Liver (tissue), 8 donors: ENCODE measurements at regions not wholly inside any gene's neighbourhood (a gene's known extent, or its start where the extent isn't known, plus 50 kb on each side); places are given as distances from the start of the nearest gene placed in this dataset.

Experiments used
- DNase-seq: peaks from one replicate; pipeline ENCODE4 v3.0.0-alpha.2; 2017; ENCODE audit warnings: low spot score
- H3K27ac ChIP-seq, 2 donors: one replicate each; pipeline ENCODE4 v1.7.0; 2013; ENCODE audit warnings: inconsistent platforms in 2 of 2, low read length in 2 of 2, control low read depth in 1 of 2, low read depth in 1 of 2, mild to moderate bottlenecking in 1 of 2
- H3K27me3 ChIP-seq, 4 donors: one replicate each; pipeline versions ENCODE4 v1.6.1 to v1.7.0; 2013; ENCODE audit warnings: low read length in 3 of 4, inconsistent platforms in 1 of 4, mild to moderate bottlenecking in 1 of 4, moderate library complexity in 1 of 4; ENCODE audit not compliant: control insufficient read depth in 4 of 4, insufficient read depth in 4 of 4
- H3K36me3 ChIP-seq, 4 donors: one replicate each; pipeline versions ENCODE4 v1.6.1 to v1.7.0; 2013; ENCODE audit warnings: low read length in 3 of 4, mild to moderate bottlenecking in 3 of 4, low read depth in 1 of 4, moderate library complexity in 1 of 4; ENCODE audit not compliant: control insufficient read depth in 4 of 4, insufficient read depth in 3 of 4
- H3K4me1 ChIP-seq, 4 donors: one replicate each; pipeline versions ENCODE4 v1.6.1 to v1.7.0; 2013; ENCODE audit warnings: low read length in 3 of 4, mild to moderate bottlenecking in 3 of 4, moderate library complexity in 1 of 4; ENCODE audit not compliant: control insufficient read depth in 4 of 4, insufficient read depth in 4 of 4
- H3K4me3 ChIP-seq, 3 donors: one replicate each; pipeline versions ENCODE4 v1.6.1 to v1.7.0; 2013; ENCODE audit warnings: low read length in 3 of 3, control low read depth in 1 of 3, low read depth in 1 of 3, mild to moderate bottlenecking in 1 of 3
- H3K9ac ChIP-seq, 2 donors: one replicate each; pipeline ENCODE4 v1.7.0; 2013; ENCODE audit warnings: low read length in 2 of 2, mild to moderate bottlenecking in 2 of 2, moderate library complexity in 2 of 2, control low read depth in 1 of 2, low read depth in 1 of 2
- H3K9me3 ChIP-seq, 4 donors: one replicate each; pipeline versions ENCODE4 v1.6.1 to v1.7.0; 2013; ENCODE audit warnings: low read length in 3 of 4; ENCODE audit not compliant: control insufficient read depth in 4 of 4
- EGR1 ChIP-seq, 2 donors: IDR thresholded peaks; 2 replicates each; pipeline ENCODE4 v1.6.1; 2016 to 2018; ENCODE audit warnings: antibody characterized with exemption in 2 of 2, low read depth in 2 of 2
- FOXA1 ChIP-seq: IDR thresholded peaks from 2 replicates; pipeline ENCODE4 v1.6.1; 2016; ENCODE audit warnings: antibody characterized with exemption
- FOXA2 ChIP-seq: IDR thresholded peaks from 2 replicates; pipeline ENCODE4 v1.6.1; 2016; ENCODE audit warnings: antibody characterized with exemption
- HNF4A ChIP-seq, 2 donors: conservative IDR thresholded peaks; 2 replicates each; pipeline ENCODE4 v1.6.1; 2016; ENCODE audit warnings: antibody characterized with exemption in 2 of 2, mild to moderate bottlenecking in 2 of 2
- HNF4G ChIP-seq: IDR thresholded peaks from 2 replicates; pipeline ENCODE4 v1.6.1; 2016; ENCODE audit warnings: antibody characterized with exemption
- JUND ChIP-seq, 2 donors: IDR thresholded peaks; 2 replicates each; pipeline ENCODE4 v1.6.1; 2016; ENCODE audit warnings: antibody characterized with exemption in 2 of 2
- NR2F2 ChIP-seq: IDR thresholded peaks from 2 replicates; pipeline ENCODE4 v1.6.1; 2016; ENCODE audit warnings: antibody characterized with exemption
- RAD21 ChIP-seq, 2 donors: IDR thresholded peaks; 2 replicates each; pipeline ENCODE4 v1.6.1; 2016; ENCODE audit warnings: antibody characterized with exemption in 2 of 2, mild to moderate bottlenecking in 2 of 2
- REST ChIP-seq: IDR thresholded peaks from 2 replicates; pipeline ENCODE4 v1.6.1; 2016; ENCODE audit warnings: antibody characterized with exemption, mild to moderate bottlenecking
- RXRA ChIP-seq, 2 donors: IDR thresholded peaks; 2 replicates each; pipeline ENCODE4 v1.6.1; 2017 to 2018; ENCODE audit warnings: antibody characterized with exemption in 2 of 2, mild to moderate bottlenecking in 1 of 2
- SP1 ChIP-seq: IDR thresholded peaks from 2 replicates; pipeline ENCODE4 v1.6.1; 2018; ENCODE audit warnings: antibody characterized with exemption, mild to moderate bottlenecking
- TAF1 ChIP-seq: conservative IDR thresholded peaks from 2 replicates; pipeline ENCODE4 v1.6.1; 2016; ENCODE audit warnings: antibody characterized with exemption, mild to moderate bottlenecking
- YY1 ChIP-seq: IDR thresholded peaks from 2 replicates; pipeline ENCODE4 v1.6.1; 2016; ENCODE audit warnings: antibody characterized with exemption, mild to moderate bottlenecking
- ZBTB33 ChIP-seq: IDR thresholded peaks from 2 replicates; pipeline ENCODE4 v1.6.1; 2016; ENCODE audit warnings: antibody characterized with exemption
- WGBS: extraction: QIAGEN DNeasy Blood & Tissue Kit; methylation state at CpG from one replicate; pipeline ENCODE4 v1.1.7; 2013; 5-methylcytosine and 5-hydroxymethylcytosine counted together
- TF ChIP-seq, protein P1 (sequence below): IDR thresholded peaks from 2 replicates; pipeline ENCODE4 v1.6.1; 2016; ENCODE audit warnings: antibody characterized with exemption
- TF ChIP-seq, protein P2 (sequence below): fragments of 150-350 bp; IDR thresholded peaks from 2 replicates; pipeline ENCODE4 v1.5.1; 2017; ENCODE audit warnings: improper control_type of control experiment, low read depth, low read length; ENCODE audit not compliant: missing input control
- TF ChIP-seq, protein P3 (sequence below): IDR thresholded peaks from 2 replicates; pipeline ENCODE4 v1.6.1; 2016; ENCODE audit warnings: antibody characterized with exemption
- donor health status: healthy.
- donor health status: healthy.
- donor health status: healthy.
- donor health status: healthy.
- donor health status: healthy.

DNA sequence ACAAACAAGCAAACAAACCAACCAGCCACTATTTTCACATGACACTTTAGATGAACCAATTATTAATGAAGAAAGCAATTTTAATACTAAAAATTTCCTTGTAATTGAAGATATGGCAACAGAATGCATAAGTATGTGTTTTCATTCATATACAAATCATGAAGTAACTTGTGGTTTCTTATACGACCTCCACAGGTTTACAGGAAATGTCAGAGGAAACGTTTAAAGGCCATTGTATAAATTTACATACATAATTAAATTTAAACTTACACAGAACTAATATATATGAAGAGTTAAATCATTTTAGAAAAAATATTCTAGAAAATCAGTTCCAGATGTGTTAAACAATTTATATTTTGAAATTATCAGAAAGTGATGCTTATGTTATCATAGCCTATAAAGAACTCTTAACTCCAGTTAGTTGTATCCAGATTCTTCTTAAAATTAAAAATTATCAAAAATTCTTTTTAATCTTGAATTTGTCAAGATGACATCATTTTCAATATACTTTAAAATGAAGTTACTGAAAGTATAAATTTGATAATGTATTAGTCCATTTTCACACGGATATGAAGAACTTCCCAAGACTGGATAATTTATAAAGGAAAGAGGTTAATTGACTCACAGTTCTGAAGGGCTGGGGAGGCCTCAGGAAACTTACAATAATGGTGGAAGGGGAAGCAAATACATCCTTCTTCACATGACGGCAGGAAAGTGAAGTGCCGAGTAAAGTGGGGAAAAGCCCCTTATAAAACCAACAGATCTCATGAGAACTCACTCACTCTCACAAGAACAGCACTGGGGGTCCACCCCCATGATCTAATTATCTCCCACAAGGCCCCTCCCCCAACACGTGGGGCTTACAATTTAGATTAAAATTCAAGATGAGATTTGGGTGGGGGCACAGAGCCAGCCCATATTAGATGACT, 192.0 kb downstream of the PIK3R1 start (continued):
- no peak for TF ChIP-seq REST
- TF ChIP-seq NR2F2, result no peak

DNA sequence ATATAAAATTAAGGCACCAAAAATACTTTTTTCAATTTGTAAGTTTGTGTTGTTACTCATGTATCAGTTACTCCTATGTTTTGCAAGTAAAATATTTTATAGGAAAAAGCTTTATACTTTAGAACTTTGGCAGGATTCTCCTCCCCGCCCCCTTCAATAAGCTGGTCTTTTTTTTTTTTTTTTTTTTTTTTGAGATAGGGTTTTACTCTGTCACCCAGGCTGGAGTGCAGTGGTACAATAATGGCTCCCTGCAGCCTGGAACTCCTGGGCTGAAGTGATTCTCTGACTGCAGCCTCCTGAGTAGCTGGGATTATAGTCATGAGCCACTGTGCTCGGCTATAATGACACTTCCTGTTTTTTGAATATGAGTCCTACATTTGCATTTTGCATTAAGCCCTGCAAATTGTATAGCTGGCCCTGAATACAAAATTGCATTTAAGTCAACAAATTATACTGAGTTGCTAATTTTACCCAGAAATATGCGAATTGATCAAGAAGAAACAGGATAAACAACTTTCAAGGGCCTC, 192.9 kb downstream of the PIK3R1 start:
- WGBS, result 96% methylated on average over 3 of the region's 3 CpGs
- H3K9me3 ChIP-seq, result no peaks in the 10 kb centered on the region
- no peak for TF ChIP-seq SP1
- TF ChIP-seq FOXA2, result no peak
- TF ChIP-seq FOXA1, result no peak
- TF ChIP-seq RAD21 (IDR thresholded peaks at IDR 0.05), result no peak
- TF ChIP-seq, protein P1, sequence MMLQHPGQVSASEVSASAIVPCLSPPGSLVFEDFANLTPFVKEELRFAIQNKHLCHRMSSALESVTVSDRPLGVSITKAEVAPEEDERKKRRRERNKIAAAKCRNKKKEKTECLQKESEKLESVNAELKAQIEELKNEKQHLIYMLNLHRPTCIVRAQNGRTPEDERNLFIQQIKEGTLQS, result no peak
- TF ChIP-seq RXRA (IDR thresholded peaks at IDR 0.05), result no peak
- TF ChIP-seq NR2F2, result no peak
- TF ChIP-seq HNF4A (conservative IDR thresholded peaks at IDR 0.05), result no peak
- TF ChIP-seq, protein P2, sequence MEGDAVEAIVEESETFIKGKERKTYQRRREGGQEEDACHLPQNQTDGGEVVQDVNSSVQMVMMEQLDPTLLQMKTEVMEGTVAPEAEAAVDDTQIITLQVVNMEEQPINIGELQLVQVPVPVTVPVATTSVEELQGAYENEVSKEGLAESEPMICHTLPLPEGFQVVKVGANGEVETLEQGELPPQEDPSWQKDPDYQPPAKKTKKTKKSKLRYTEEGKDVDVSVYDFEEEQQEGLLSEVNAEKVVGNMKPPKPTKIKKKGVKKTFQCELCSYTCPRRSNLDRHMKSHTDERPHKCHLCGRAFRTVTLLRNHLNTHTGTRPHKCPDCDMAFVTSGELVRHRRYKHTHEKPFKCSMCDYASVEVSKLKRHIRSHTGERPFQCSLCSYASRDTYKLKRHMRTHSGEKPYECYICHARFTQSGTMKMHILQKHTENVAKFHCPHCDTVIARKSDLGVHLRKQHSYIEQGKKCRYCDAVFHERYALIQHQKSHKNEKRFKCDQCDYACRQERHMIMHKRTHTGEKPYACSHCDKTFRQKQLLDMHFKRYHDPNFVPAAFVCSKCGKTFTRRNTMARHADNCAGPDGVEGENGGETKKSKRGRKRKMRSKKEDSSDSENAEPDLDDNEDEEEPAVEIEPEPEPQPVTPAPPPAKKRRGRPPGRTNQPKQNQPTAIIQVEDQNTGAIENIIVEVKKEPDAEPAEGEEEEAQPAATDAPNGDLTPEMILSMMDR, result no peak
- TF ChIP-seq JUND (IDR thresholded peaks at IDR 0.05), result no peak
- no peak for TF ChIP-seq HNF4G
- TF ChIP-seq ZBTB33, result no peak
- TF ChIP-seq EGR1 (IDR thresholded peaks at IDR 0.05; ENCODE audit: low read depth in 2 of 2), result no peak
- TF ChIP-seq YY1, result no peak
- TF ChIP-seq, protein P3, sequence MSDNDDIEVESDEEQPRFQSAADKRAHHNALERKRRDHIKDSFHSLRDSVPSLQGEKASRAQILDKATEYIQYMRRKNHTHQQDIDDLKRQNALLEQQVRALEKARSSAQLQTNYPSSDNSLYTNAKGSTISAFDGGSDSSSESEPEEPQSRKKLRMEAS, result no peak
- no peak for TF ChIP-seq REST
- TF ChIP-seq TAF1, result no peak
- peaks cover 0 to 2% (median 0%) of the 10 kb centered on the region in 4 donors for H3K4me1 ChIP-seq
- H3K27ac ChIP-seq, result no peak overlapping the region
- no peak for DNase-seq
- no peak overlapping the region for H3K4me3 ChIP-seq
- no peaks in the 10 kb centered on the region for H3K27me3 ChIP-seq
- no peak overlapping the region for H3K9ac ChIP-seq
- no peaks in the 10 kb centered on the region for H3K36me3 ChIP-seq
